ENCODE measurements at regions not wholly inside any gene's neighbourhood (a gene's known extent, or its start where the extent isn't known, plus 50 kb on each side); places are given as distances from the start of the nearest gene placed in this dataset.
A peak's percentile ranks its signal among the peaks of the same experiment; 100 is the strongest.

GRCh38 chr15:85941186-85941855, 138.3 kb upstream of the AGBL1 start:
- no peaks in the 10 kb centered on the region for H3K27me3 Mint-ChIP-seq (ENCODE audit: low read depth, unreplicated experiment)
- Histone ChIP-seq H3K9ac (ENCODE audit: low read length) (no peak overlapping the region), H3K9me3 (ENCODE audit: insufficient read depth, low read depth, low read length) (no peaks in the 10 kb centered on the region), H3K27me3 (ENCODE audit: insufficient read depth, low read length) (no peaks in the 10 kb centered on the region), H3K79me2 (ENCODE audit: insufficient read depth, low read length) (no peaks in the 10 kb centered on the region), H3K4me1 (ENCODE audit: insufficient read depth, low read length) (no peaks in the 10 kb centered on the region), H3K4me2 (ENCODE audit: low read length) (no peak overlapping the region), H4K20me1 (ENCODE audit: insufficient read depth, low read length) (no peaks in the 10 kb centered on the region), H2AFZ (ENCODE audit: low read depth, low read length) (peak overlapping the region; percentile 10), H3K27ac (ENCODE audit: low read depth, low read length) (no peak overlapping the region), H3K4me3 (ENCODE audit: insufficient read depth, low read depth, low read length) (no peak overlapping the region), H3K36me3 (ENCODE audit: insufficient read depth, low read length) (no peaks in the 10 kb centered on the region)
- peak overlapping the region; percentile 87 for H3K27ac Mint-ChIP-seq (ENCODE audit: unreplicated experiment)
- H3K9me3 Mint-ChIP-seq (ENCODE audit: unreplicated experiment): no peaks in the 10 kb centered on the region
- peaks cover 11% of the 10 kb centered on the region for H3K4me1 Mint-ChIP-seq (ENCODE audit: low read depth, unreplicated experiment)
- TF ChIP-seq CTCF (IDR thresholded peaks at IDR 0.05; ENCODE audit: insufficient read depth, low read depth, low read length) (no peak), EZH2 (IDR thresholded peaks at IDR 0.05; ENCODE audit: insufficient read depth, low read length) (no peak)
- peaks cover 2% of the 10 kb centered on the region for H3K36me3 Mint-ChIP-seq (ENCODE audit: low read depth, unreplicated experiment)
- H3K4me3 Mint-ChIP-seq (ENCODE audit: unreplicated experiment): no peak overlapping the region
- DNase-seq (ENCODE audit: low read depth) (peak; percentile 96), FAIRE-seq (no peak)

DNA sequence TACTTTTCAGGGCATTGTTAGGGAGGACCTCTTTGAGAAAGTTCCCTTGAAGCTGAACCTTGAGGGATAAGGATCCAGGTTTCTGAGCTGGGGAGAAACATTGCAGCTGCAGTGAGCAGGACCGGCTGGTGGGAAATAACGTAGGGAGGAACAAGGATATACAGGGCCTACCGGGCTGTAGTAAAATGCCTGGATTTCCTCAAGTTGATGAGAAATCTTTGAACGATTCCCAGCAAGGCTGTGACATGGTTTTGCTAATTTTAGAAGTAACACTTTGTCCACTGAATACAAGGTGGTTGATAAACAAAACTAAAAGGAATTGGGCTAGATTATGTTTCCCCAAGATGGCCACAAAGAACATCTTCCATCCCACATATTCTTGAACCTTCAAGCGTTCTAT, 137.0 kb upstream of the AGBL1 start:
- Mint-ChIP-seq H3K4me3 (ENCODE audit: unreplicated experiment) (no peak overlapping the region), H3K27ac (ENCODE audit: unreplicated experiment) (no peak overlapping the region), H3K9me3 (ENCODE audit: unreplicated experiment) (no peaks in the 10 kb centered on the region), H3K4me1 (ENCODE audit: low read depth, unreplicated experiment) (peaks cover 11% of the 10 kb centered on the region), H3K36me3 (ENCODE audit: low read depth, unreplicated experiment) (peaks cover 5% of the 10 kb centered on the region), H3K27me3 (ENCODE audit: low read depth, unreplicated experiment) (peaks cover 3% of the 10 kb centered on the region)
- Histone ChIP-seq H3K4me1 (ENCODE audit: insufficient read depth, low read length) (no peaks in the 10 kb centered on the region), H3K36me3 (ENCODE audit: insufficient read depth, low read length) (no peaks in the 10 kb centered on the region), H3K27me3 (ENCODE audit: insufficient read depth, low read length) (no peaks in the 10 kb centered on the region), H3K4me3 (ENCODE audit: insufficient read depth, low read depth, low read length) (no peak overlapping the region), H4K20me1 (ENCODE audit: insufficient read depth, low read length) (no peaks in the 10 kb centered on the region), H2AFZ (ENCODE audit: low read depth, low read length) (no peak overlapping the region), H3K79me2 (ENCODE audit: insufficient read depth, low read length) (no peaks in the 10 kb centered on the region), H3K9ac (ENCODE audit: low read length) (no peak overlapping the region), H3K9me3 (ENCODE audit: insufficient read depth, low read depth, low read length) (no peaks in the 10 kb centered on the region), H3K27ac (ENCODE audit: low read depth, low read length) (no peak overlapping the region), H3K4me2 (ENCODE audit: low read length) (no peak overlapping the region)
- TF ChIP-seq EZH2 (IDR thresholded peaks at IDR 0.05; ENCODE audit: insufficient read depth, low read length) (no peak), CTCF (IDR thresholded peaks at IDR 0.05; ENCODE audit: insufficient read depth, low read depth, low read length) (no peak)
- FAIRE-seq (no peak), DNase-seq (ENCODE audit: low read depth) (no peak)

DNA sequence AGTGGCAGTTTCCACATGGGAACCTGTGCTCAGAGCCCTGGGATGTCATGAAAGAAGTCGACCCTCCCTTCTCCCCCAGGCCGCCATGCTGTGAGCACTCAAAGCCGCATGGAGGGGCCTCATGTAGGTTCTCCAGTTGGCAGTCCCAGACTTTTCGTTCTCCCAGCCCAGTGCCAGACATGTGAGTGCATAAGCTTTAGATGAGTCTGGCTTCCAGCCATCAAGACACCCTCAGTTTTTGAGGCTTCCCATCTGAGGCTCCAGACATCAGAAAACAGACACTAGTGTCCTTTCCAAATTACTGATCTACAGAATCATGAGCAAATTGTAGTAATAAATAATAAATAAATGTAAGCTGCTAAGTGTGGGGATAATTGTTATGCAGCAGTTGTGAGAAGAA, 136.5 kb upstream of the AGBL1 start:
- Histone ChIP-seq H3K79me2 (ENCODE audit: insufficient read depth, low read length) (no peaks in the 10 kb centered on the region), H4K20me1 (ENCODE audit: insufficient read depth, low read length) (no peaks in the 10 kb centered on the region), H3K27ac (ENCODE audit: low read depth, low read length) (no peak overlapping the region), H3K36me3 (ENCODE audit: insufficient read depth, low read length) (no peaks in the 10 kb centered on the region), H3K9ac (ENCODE audit: low read length) (no peak overlapping the region), H3K4me2 (ENCODE audit: low read length) (no peak overlapping the region), H2AFZ (ENCODE audit: low read depth, low read length) (no peak overlapping the region), H3K4me1 (ENCODE audit: insufficient read depth, low read length) (no peaks in the 10 kb centered on the region), H3K4me3 (ENCODE audit: insufficient read depth, low read depth, low read length) (no peak overlapping the region), H3K27me3 (ENCODE audit: insufficient read depth, low read length) (no peaks in the 10 kb centered on the region), H3K9me3 (ENCODE audit: insufficient read depth, low read depth, low read length) (no peaks in the 10 kb centered on the region)
- no peak for FAIRE-seq
- H3K9me3 Mint-ChIP-seq (ENCODE audit: unreplicated experiment): no peaks in the 10 kb centered on the region
- no peak for DNase-seq (ENCODE audit: low read depth)
- H3K27me3 Mint-ChIP-seq (ENCODE audit: low read depth, unreplicated experiment): peaks cover 6% of the 10 kb centered on the region
- H3K27ac Mint-ChIP-seq (ENCODE audit: unreplicated experiment): no peak overlapping the region
- no peak for TF ChIP-seq CTCF (IDR thresholded peaks at IDR 0.05; ENCODE audit: insufficient read depth, low read depth, low read length)
- no peak for TF ChIP-seq EZH2 (IDR thresholded peaks at IDR 0.05; ENCODE audit: insufficient read depth, low read length)
- peaks cover 6% of the 10 kb centered on the region for H3K36me3 Mint-ChIP-seq (ENCODE audit: low read depth, unreplicated experiment)
- H3K4me3 Mint-ChIP-seq (ENCODE audit: unreplicated experiment): no peak overlapping the region
- H3K4me1 Mint-ChIP-seq (ENCODE audit: low read depth, unreplicated experiment): peaks cover 11% of the 10 kb centered on the region

Data from astrocyte (in vitro differentiated cells and primary cell).